Immature natural killer cell (primary cell): ENCODE measurements at regions not wholly inside any gene's neighbourhood (a gene's known extent, or its start where the extent isn't known, plus 50 kb on each side); places are given as distances from the start of the nearest gene placed in this dataset.
"Not testable (repeated sequence)": the region's sequence is repeated elsewhere in the genome, so short reads cannot be mapped to it uniquely, and the experiment has no call there.

Source experiments
- DNase-seq, 3 donors: peaks; one replicate each; pipeline ENCODE4 v3.0.0; 2022; ENCODE audit warnings: mixed read lengths in 1 of 3
- H3K27ac Mint-ChIP-seq, 6 donors: one replicate each; pipeline ENCODE4 v1.8.0; 2020; ENCODE audit warnings: mixed read lengths in 6 of 6, mild to moderate bottlenecking in 5 of 6, inconsistent platforms in 4 of 6, moderate library complexity in 3 of 6
- H3K27me3 Mint-ChIP-seq, 3 donors: one replicate each; pipeline ENCODE4 v1.8.0; 2020 to 2021; ENCODE audit warnings: low read depth in 3 of 3, mild to moderate bottlenecking in 3 of 3, mixed read lengths in 3 of 3, moderate library complexity in 3 of 3, inconsistent platforms in 1 of 3
- H3K36me3 Mint-ChIP-seq, 3 donors: one replicate each; pipeline ENCODE4 v1.8.0; 2020; ENCODE audit warnings: mixed read lengths in 3 of 3, inconsistent platforms in 2 of 3, mild to moderate bottlenecking in 2 of 3
- H3K4me1 Mint-ChIP-seq, 2 donors: one replicate each; pipeline ENCODE4 v1.8.0; 2020; ENCODE audit warnings: inconsistent platforms in 2 of 2, mild to moderate bottlenecking in 2 of 2, mixed read lengths in 2 of 2, moderate library complexity in 1 of 2
- H3K4me3 Mint-ChIP-seq, 5 donors: one replicate each; pipeline ENCODE4 v1.8.0; 2020; ENCODE audit warnings: mild to moderate bottlenecking in 5 of 5, mixed read lengths in 5 of 5, inconsistent platforms in 3 of 5, moderate library complexity in 3 of 5
- H3K9me3 Mint-ChIP-seq, 6 donors: one replicate each; pipeline ENCODE4 v1.8.0; 2020; ENCODE audit warnings: mild to moderate bottlenecking in 6 of 6, mixed read lengths in 6 of 6, inconsistent platforms in 4 of 6, moderate library complexity in 3 of 6

GRCh38 chr12:111267144-111267543 is 101.8 kb downstream of the PHETA1 start:
- no peak for DNase-seq
- no peaks in the 10 kb centered on the region for H3K9me3 Mint-ChIP-seq
- no peaks in the 10 kb centered on the region for H3K36me3 Mint-ChIP-seq
- no peak overlapping the region for H3K4me3 Mint-ChIP-seq
- H3K27ac Mint-ChIP-seq: no peak overlapping the region
- peaks cover 2 to 5% (median 4%) of the 10 kb centered on the region in 3 donors for H3K27me3 Mint-ChIP-seq
- H3K4me1 Mint-ChIP-seq: no peaks in the 10 kb centered on the region

GRCh38 chr12:111261911-111262676 is 106.8 kb downstream of the PHETA1 start:
- no peaks in the 10 kb centered on the region for H3K4me1 Mint-ChIP-seq
- no peak overlapping the region for H3K27ac Mint-ChIP-seq
- no peaks in the 10 kb centered on the region for H3K36me3 Mint-ChIP-seq
- H3K9me3 Mint-ChIP-seq: no peaks in the 10 kb centered on the region
- H3K4me3 Mint-ChIP-seq: no peak overlapping the region
- no peak for DNase-seq
- peaks cover 0 to 5% (median 2%) of the 10 kb centered on the region in 3 donors for H3K27me3 Mint-ChIP-seq

- DNase-seq: no peak
- H3K36me3 Mint-ChIP-seq: no peaks in the 10 kb centered on the region
- H3K27ac Mint-ChIP-seq: no peak overlapping the region
- no peaks in the 10 kb centered on the region for H3K4me1 Mint-ChIP-seq
- H3K4me3 Mint-ChIP-seq: no peak overlapping the region
- H3K27me3 Mint-ChIP-seq: peaks cover 0 to 3% (median 2%) of the 10 kb centered on the region in 3 donors
- no peaks in the 10 kb centered on the region for H3K9me3 Mint-ChIP-seq
Observed at GRCh38 chr12:111260732-111261131, 108.2 kb downstream of the PHETA1 start.

- Mint-ChIP-seq H3K4me3 (no peak overlapping the region), H3K27ac (no peak overlapping the region), H3K27me3 (peaks cover 0 to 4% (median 3%) of the 10 kb centered on the region in 3 donors), H3K4me1 (no peaks in the 10 kb centered on the region), H3K9me3 (no peaks in the 10 kb centered on the region), H3K36me3 (no peaks in the 10 kb centered on the region)
- DNase-seq: no peak
Observed at GRCh38 chr12:111259231-111259630, 109.7 kb downstream of the PHETA1 start.

GRCh38 chr12:111258081-111258480 is 110.8 kb downstream of the PHETA1 start:
- H3K4me1 Mint-ChIP-seq, H3K27ac Mint-ChIP-seq, H3K9me3 Mint-ChIP-seq, H3K36me3 Mint-ChIP-seq, H3K4me3 Mint-ChIP-seq, H3K27me3 Mint-ChIP-seq, DNase-seq: not testable (repeated sequence)

- H3K4me1 Mint-ChIP-seq: no peaks in the 10 kb centered on the region
- H3K4me3 Mint-ChIP-seq: no peak overlapping the region
- DNase-seq: no peak
- no peaks in the 10 kb centered on the region for H3K36me3 Mint-ChIP-seq
- peaks cover 0 to 5% (median 0%) of the 10 kb centered on the region in 3 donors for H3K27me3 Mint-ChIP-seq
- no peak overlapping the region for H3K27ac Mint-ChIP-seq
- no peaks in the 10 kb centered on the region for H3K9me3 Mint-ChIP-seq
Observed at GRCh38 chr12:111257435-111257902, 111.4 kb downstream of the PHETA1 start.

- no peaks in the 10 kb centered on the region for H3K36me3 Mint-ChIP-seq
- DNase-seq: no peak
- no peaks in the 10 kb centered on the region for H3K4me1 Mint-ChIP-seq
- H3K9me3 Mint-ChIP-seq: no peaks in the 10 kb centered on the region
- no peak overlapping the region for H3K27ac Mint-ChIP-seq
- H3K4me3 Mint-ChIP-seq: no peak overlapping the region
- H3K27me3 Mint-ChIP-seq: peaks cover 0 to 5% (median 0%) of the 10 kb centered on the region in 3 donors
Observed at GRCh38 chr12:111256629-111257434, 112.1 kb downstream of the PHETA1 start.

GRCh38 chr12:111255261-111255660 is 113.6 kb downstream of the PHETA1 start:
- H3K27me3 Mint-ChIP-seq: peaks cover 0 to 5% (median 0%) of the 10 kb centered on the region in 3 donors
- H3K4me1 Mint-ChIP-seq: no peaks in the 10 kb centered on the region
- H3K9me3 Mint-ChIP-seq: no peaks in the 10 kb centered on the region
- H3K4me3 Mint-ChIP-seq: no peak overlapping the region
- no peak for DNase-seq
- no peaks in the 10 kb centered on the region for H3K36me3 Mint-ChIP-seq
- H3K27ac Mint-ChIP-seq: no peak overlapping the region

GRCh38 chr12:111254106-111254505 is 114.8 kb downstream of the PHETA1 start:
- no peaks in the 10 kb centered on the region for H3K36me3 Mint-ChIP-seq
- no peaks in the 10 kb centered on the region for H3K4me1 Mint-ChIP-seq
- no peak overlapping the region for H3K4me3 Mint-ChIP-seq
- no peak for DNase-seq
- H3K27me3 Mint-ChIP-seq: peaks cover 0 to 5% (median 0%) of the 10 kb centered on the region in 3 donors
- H3K27ac Mint-ChIP-seq: no peak overlapping the region
- no peaks in the 10 kb centered on the region for H3K9me3 Mint-ChIP-seq

- no peaks in the 10 kb centered on the region for H3K9me3 Mint-ChIP-seq
- no peak overlapping the region for H3K4me3 Mint-ChIP-seq
- no peaks in the 10 kb centered on the region for H3K36me3 Mint-ChIP-seq
- H3K4me1 Mint-ChIP-seq: no peaks in the 10 kb centered on the region
- peaks cover 0 to 5% (median 0%) of the 10 kb centered on the region in 3 donors for H3K27me3 Mint-ChIP-seq
- DNase-seq: no peak
- no peak overlapping the region for H3K27ac Mint-ChIP-seq
Observed at GRCh38 chr12:111253213-111253612, 115.7 kb downstream of the PHETA1 start.

GRCh38 chr12:111251787-111252186 is 117.1 kb downstream of the PHETA1 start:
- Mint-ChIP-seq H3K9me3 (no peaks in the 10 kb centered on the region), H3K36me3 (no peaks in the 10 kb centered on the region), H3K27ac (no peak overlapping the region), H3K27me3 (peaks cover 0 to 5% (median 0%) of the 10 kb centered on the region in 3 donors), H3K4me1 (no peaks in the 10 kb centered on the region), H3K4me3 (no peak overlapping the region)
- DNase-seq: no peak

- Mint-ChIP-seq H3K9me3 (no peaks in the 10 kb centered on the region), H3K4me3 (no peak overlapping the region), H3K36me3 (no peaks in the 10 kb centered on the region), H3K4me1 (no peaks in the 10 kb centered on the region), H3K27ac (no peak overlapping the region), H3K27me3 (peaks cover 0 to 5% (median 0%) of the 10 kb centered on the region in 3 donors)
- DNase-seq: no peak
Observed at GRCh38 chr12:111251058-111251730, 117.7 kb downstream of the PHETA1 start.

- Mint-ChIP-seq H3K4me1 (no peaks in the 10 kb centered on the region), H3K36me3 (no peaks in the 10 kb centered on the region), H3K27me3 (peaks cover 0 to 4% (median 0%) of the 10 kb centered on the region in 3 donors), H3K4me3 (no peak overlapping the region), H3K27ac (no peak overlapping the region), H3K9me3 (no peaks in the 10 kb centered on the region)
- DNase-seq: no peak
Observed at GRCh38 chr12:111250251-111250881, 118.5 kb downstream of the PHETA1 start.
